ENCODE measurements at regions not wholly inside any gene's neighbourhood (a gene's known extent, or its start where the extent isn't known, plus 50 kb on each side); places are given as distances from the start of the nearest gene placed in this dataset.

DNA sequence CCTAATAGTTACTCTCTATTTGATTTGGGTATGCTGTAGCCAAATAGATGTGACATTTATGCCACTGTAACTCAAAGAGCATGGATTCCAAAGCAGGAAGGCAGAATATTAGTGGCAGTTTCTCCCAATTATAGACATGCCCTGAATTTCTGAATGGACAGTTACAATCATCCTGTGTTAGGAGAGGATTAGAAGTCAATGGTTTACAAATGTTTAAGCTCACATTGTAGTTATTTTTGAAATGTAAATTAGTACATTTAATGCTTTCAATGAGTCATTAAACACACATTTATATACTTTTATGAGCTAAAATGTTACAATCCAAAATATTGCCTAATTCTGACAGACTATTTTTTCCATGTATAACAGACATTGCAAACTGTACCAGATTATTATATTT is 62.3 kb upstream of the CDH18 start:
- TF ChIP-seq BHLHE40 (IDR thresholded peaks at IDR 0.05; ENCODE audit: borderline replicate concordance), result no peak
- no peak for TF ChIP-seq ZNF384 (IDR thresholded peaks at IDR 0.05)
- TF ChIP-seq NFRKB (IDR thresholded peaks at IDR 0.05), result no peak
- no peak for TF ChIP-seq FOXM1 (IDR thresholded peaks at IDR 0.05; ENCODE audit: borderline replicate concordance)
- TF ChIP-seq HDGF (IDR thresholded peaks at IDR 0.05; ENCODE audit: borderline replicate concordance), result no peak
- TF ChIP-seq TARDBP (IDR thresholded peaks at IDR 0.05), result no peak
